Effector memory CD4-positive, alpha-beta T cell (primary cell): ENCODE measurements at regions not wholly inside any gene's neighbourhood (a gene's known extent, or its start where the extent isn't known, plus 50 kb on each side); places are given as distances from the start of the nearest gene placed in this dataset.

Experiments
- DNase-seq, 3 donors: peaks; one replicate each; pipeline ENCODE4 v3.0.0-alpha.2; 2020
- H3K27ac ChIP-seq: 2 replicates; pipeline ENCODE4 v1.7.0; 2013; ENCODE audit warnings: mild to moderate bottlenecking, low read length, moderate library complexity; ENCODE audit not compliant: insufficient read depth, poor library complexity, severe bottlenecking
- H3K27me3 ChIP-seq: replicated peaks from 2 replicates; pipeline ENCODE4 v1.7.0; 2013; ENCODE audit warnings: mild to moderate bottlenecking, low read length; ENCODE audit not compliant: insufficient read depth, control insufficient read depth, poor library complexity, severe bottlenecking
- H3K36me3 ChIP-seq: 2 replicates; pipeline ENCODE4 v1.7.0; 2013; ENCODE audit warnings: mild to moderate bottlenecking, low read length, moderate library complexity; ENCODE audit not compliant: control insufficient read depth, insufficient read depth
- H3K4me1 ChIP-seq: 2 replicates; pipeline ENCODE4 v1.7.0; 2013; ENCODE audit warnings: low read length, mild to moderate bottlenecking; ENCODE audit not compliant: control insufficient read depth, insufficient read depth, poor library complexity, severe bottlenecking
- H3K4me3 ChIP-seq: 2 replicates; pipeline ENCODE4 v1.7.0; 2013; ENCODE audit warnings: low read length, low read depth, mild to moderate bottlenecking; ENCODE audit not compliant: insufficient read depth, poor library complexity, severe bottlenecking
- H3K9me3 ChIP-seq: 2 replicates; pipeline ENCODE4 v1.7.0; 2013; ENCODE audit warnings: mild to moderate bottlenecking, low read length, moderate library complexity; ENCODE audit not compliant: control insufficient read depth

DNA sequence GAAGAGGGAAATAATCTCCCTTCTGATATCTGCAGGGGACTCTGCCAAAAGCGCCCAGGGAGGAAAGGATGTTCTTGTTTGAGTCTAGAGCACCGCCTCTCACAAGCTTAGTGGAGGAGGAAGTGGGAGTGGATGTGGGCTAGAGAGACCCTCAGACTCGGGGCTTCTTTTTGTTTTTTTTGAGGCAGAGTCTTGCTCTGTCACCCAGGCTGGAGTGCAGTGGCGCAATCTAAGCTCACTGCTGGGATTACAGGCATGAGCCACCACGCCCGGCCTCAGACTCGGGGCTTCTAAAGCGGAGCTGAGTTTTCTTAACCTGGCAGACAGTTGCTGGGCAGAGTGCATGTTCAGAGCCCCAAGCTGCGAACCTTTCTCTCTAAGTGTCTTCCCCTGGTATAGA is 310.8 kb downstream of the BMP7 start:
- no peaks in the 10 kb centered on the region for H3K36me3 ChIP-seq
- H3K4me1 ChIP-seq = no peaks in the 10 kb centered on the region
- H3K27me3 ChIP-seq = peaks cover 3% of the 10 kb centered on the region
- H3K4me3 ChIP-seq = no peak overlapping the region
- no peak overlapping the region for H3K27ac ChIP-seq
- DNase-seq = no peak
- no peaks in the 10 kb centered on the region for H3K9me3 ChIP-seq

DNA sequence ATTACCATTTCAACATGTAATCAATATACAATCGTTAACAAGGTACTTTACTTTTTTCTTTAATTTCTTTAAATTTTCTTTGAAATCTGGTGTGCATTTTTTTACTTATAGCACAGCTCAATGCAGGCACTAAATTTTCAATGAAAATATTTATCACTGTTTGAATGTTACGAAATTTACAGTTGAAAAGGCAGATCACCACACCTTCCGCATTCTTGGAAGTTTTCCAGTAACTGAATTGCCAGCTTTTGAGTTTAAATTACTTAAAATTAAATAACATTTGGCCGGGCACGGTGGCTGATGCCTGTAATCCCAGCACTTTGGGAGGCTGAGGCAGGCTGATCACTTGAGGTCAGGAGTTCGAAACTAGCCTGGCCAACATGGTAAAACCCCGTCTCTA is 309.9 kb downstream of the BMP7 start:
- Histone ChIP-seq H3K36me3 (no peaks in the 10 kb centered on the region), H3K27me3 (peaks cover 3% of the 10 kb centered on the region), H3K9me3 (no peaks in the 10 kb centered on the region), H3K4me3 (no peak overlapping the region), H3K4me1 (no peaks in the 10 kb centered on the region), H3K27ac (no peak overlapping the region)
- no peak for DNase-seq

DNA sequence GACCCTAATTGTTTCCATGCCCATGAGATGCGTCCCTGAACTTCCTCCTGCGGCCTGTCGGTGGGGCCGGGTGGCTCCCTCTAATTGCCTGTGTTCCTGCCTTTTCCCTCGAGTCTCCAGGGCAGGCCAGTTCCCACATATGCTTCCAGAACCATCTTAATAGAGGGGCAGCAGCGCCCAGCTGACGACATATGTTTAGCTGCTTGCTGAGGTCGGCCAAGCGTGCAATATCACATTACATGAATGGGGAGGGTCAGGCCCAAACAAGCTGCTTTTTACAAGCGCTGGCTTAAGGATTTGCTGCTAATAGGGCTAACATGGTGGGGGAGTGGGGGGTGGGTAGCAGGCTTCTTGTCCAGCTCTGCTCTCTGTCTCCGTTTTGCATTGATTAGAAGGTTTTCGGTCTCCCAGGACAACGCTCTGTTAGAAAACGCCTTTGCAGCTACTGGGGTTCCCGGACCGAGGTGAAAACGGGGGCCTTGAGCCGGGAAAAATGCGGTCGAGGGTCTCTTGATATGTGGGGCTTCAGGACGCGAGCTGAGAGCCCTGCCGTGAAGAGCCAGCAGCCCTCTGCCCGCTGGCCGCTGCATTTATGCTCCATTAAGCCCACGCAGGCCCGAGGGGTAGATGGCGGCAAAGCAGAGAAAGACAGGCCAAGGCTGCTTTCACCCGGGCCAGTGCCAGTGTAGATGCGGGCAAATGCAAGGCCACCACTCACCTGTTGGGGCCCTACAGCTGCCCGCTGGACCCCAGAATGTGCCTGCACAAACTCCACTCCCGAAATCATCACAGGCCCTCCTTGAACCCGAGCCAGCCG is 308.5 kb downstream of the BMP7 start:
- no peaks in the 10 kb centered on the region for H3K4me1 ChIP-seq
- no peaks in the 10 kb centered on the region for H3K9me3 ChIP-seq
- H3K4me3 ChIP-seq = no peak overlapping the region
- no peak overlapping the region for H3K27ac ChIP-seq
- peaks cover 3% of the 10 kb centered on the region for H3K27me3 ChIP-seq
- no peaks in the 10 kb centered on the region for H3K36me3 ChIP-seq
- no peak for DNase-seq

DNA sequence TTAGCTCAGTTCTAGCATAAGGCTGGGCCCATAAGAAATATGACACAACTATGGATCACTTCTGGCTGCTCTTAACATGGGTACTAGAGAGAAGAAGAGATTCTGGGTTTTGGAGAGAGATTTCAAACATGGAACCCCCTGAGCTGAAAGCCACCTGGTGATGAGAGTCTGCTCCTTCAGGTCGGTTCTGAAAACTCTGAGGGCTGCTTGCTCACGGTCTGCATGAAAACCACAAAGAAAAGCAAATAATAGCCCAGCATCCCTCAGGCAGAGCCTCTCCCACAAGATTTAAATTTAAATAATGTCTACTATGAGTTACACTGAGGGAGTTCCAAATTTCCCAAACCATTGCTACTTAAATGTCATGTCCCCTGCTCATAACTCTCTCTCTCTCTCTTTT is 301.5 kb downstream of the BMP7 start:
- Histone ChIP-seq H3K4me1 (no peaks in the 10 kb centered on the region), H3K4me3 (no peak overlapping the region), H3K27ac (no peak overlapping the region), H3K9me3 (no peaks in the 10 kb centered on the region), H3K36me3 (no peaks in the 10 kb centered on the region), H3K27me3 (no peaks in the 10 kb centered on the region)
- DNase-seq = no peak

DNA sequence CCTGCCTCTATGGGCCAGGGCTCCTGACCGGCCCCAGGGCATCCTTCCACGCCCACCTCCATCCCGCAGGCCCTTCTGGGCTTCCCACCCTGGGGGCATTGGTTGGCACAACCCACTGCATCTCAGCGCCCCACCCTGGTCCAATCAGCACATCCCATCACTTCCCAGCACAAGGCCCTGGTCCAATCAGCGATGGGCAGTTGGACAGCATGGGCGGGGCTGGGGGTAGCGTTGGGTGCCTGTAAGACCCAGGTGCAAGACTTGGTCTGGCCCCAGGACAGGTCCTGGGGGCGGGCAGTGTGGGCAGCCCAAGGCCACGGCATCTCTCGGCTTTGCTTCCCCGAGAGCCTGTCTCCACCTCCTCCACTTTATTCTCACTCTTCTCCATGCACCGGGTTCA is 298.5 kb downstream of the BMP7 start:
- Histone ChIP-seq H3K36me3 (no peaks in the 10 kb centered on the region), H3K9me3 (no peaks in the 10 kb centered on the region), H3K4me3 (no peak overlapping the region), H3K27me3 (peaks cover 2% of the 10 kb centered on the region), H3K4me1 (no peaks in the 10 kb centered on the region), H3K27ac (no peak overlapping the region)
- no peak for DNase-seq

DNA sequence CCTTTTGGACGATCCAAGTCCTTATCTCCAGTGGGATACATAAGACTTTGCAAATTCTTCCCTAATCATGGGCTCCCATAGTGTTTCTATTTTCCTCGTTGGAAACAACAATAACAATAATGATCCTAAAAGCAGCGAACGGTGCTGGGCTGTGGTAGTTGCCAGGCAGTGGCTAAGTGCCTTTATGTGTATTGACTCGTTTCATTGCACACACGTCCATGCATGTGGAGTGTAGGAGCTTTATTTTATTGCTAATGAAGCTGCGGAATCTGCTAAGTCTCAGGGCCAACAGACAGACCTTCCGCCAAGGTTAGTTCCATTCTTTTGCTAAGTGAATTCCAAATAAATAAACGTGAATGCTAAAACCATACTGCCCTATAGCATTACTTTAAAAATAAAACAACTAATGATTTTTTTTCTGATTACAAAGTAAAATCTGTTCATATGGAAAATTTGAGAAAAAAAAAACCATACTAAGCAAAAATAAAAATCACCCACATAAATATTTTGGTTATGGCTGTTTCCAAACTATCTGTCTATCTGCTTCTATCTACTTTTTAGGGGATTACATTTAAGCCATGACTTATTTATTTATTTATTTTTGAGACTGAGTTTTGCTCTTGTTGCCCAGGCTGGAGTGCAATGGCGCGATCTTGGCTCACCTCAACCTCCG is 297.9 kb downstream of the BMP7 start:
- no peak for DNase-seq

DNA sequence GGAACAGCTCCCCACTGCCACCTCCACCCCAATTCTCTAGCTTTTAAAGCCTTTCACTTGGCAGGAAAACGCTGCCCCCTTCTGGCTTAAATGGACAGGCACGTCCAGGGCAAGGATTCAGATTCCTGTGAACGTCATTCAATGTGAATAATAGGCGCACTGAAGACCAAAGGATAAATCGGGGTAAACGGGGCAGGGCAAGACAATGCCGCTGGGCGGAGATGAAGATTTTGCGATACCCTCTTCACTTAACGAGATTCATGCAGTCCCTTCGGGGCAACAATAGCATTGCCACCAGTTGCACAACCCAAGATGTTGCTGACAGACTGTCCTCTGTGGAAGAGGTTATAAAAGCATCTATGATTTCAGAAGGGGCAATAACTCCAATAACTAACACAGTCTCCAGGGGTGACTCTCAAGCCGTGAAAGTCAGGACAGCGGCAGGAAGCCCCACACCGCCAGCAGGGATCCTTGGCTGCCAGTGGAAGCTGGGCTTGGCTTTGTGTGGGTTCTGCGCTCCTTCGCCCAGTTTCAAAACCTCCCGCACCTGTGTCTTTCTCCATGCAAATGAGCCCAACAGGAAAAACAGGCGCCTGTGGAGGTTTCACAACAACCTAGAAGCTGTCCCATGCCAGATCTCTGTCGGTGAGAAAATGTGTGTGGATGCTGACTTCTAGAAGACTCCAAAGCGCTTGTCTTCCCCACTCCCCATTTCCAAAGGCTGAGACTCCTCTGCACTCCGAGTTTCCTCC is 291.8 kb downstream of the BMP7 start:
- no peaks in the 10 kb centered on the region for H3K9me3 ChIP-seq
- no peak for DNase-seq
- peaks cover 7% of the 10 kb centered on the region for H3K27me3 ChIP-seq
- no peaks in the 10 kb centered on the region for H3K36me3 ChIP-seq
- no peak overlapping the region for H3K27ac ChIP-seq
- H3K4me3 ChIP-seq = no peak overlapping the region
- no peaks in the 10 kb centered on the region for H3K4me1 ChIP-seq

More for the DNA sequence above, 297.9 kb downstream of the BMP7 start:
- H3K9me3 ChIP-seq = no peaks in the 10 kb centered on the region
- H3K27ac ChIP-seq = no peak overlapping the region
- no peaks in the 10 kb centered on the region for H3K4me1 ChIP-seq
- H3K36me3 ChIP-seq = no peaks in the 10 kb centered on the region
- H3K27me3 ChIP-seq = peaks cover 4% of the 10 kb centered on the region
- H3K4me3 ChIP-seq = no peak overlapping the region

DNA sequence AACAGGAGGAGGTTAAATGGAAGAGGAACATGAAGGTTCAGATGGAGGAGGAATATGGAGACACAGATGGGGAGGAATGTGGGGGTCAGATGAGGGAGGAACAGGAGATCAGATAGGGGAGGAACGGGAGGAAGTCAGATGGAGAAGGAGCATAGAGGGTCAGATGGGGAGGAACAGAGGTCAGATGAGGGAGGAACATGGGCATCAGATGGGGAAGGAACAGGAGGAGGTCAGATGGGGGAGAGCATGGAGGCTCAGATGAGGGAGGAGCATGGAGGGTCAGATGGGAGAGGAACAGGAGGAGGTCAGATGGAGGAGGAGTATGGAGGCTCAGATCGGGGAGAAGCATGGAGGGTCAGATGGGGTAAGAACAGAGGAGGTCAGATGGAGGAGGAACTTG is 290.6 kb downstream of the BMP7 start:
- Histone ChIP-seq H3K27ac (no peak overlapping the region), H3K9me3 (no peaks in the 10 kb centered on the region), H3K4me3 (no peak overlapping the region), H3K27me3 (peaks cover 7% of the 10 kb centered on the region), H3K4me1 (no peaks in the 10 kb centered on the region), H3K36me3 (no peaks in the 10 kb centered on the region)
- no peak for DNase-seq

DNA sequence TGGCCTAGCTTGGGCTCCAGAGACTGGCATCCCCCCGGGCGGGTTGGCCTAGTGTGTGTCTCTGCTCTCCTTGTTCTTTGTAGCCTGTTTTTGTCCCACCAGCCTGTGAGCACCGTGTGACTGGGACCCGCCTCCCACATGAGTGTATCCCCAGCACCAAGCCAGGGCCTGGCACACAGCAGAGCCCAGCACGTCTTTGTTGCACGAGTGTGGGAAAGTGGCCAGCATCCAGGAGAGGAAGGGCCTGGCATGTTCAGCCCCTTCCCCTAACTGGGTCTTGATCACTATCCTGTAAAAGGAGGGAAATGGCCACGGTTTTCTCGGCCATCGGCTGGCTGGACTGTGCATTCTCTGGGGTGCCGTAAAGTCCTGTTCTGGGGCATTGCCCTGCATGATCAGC is 290.1 kb downstream of the BMP7 start:
- no peaks in the 10 kb centered on the region for H3K36me3 ChIP-seq
- H3K27me3 ChIP-seq = peaks cover 7% of the 10 kb centered on the region
- no peak for DNase-seq
- H3K4me3 ChIP-seq = no peak overlapping the region
- no peaks in the 10 kb centered on the region for H3K9me3 ChIP-seq
- H3K27ac ChIP-seq = no peak overlapping the region
- H3K4me1 ChIP-seq = no peaks in the 10 kb centered on the region

DNA sequence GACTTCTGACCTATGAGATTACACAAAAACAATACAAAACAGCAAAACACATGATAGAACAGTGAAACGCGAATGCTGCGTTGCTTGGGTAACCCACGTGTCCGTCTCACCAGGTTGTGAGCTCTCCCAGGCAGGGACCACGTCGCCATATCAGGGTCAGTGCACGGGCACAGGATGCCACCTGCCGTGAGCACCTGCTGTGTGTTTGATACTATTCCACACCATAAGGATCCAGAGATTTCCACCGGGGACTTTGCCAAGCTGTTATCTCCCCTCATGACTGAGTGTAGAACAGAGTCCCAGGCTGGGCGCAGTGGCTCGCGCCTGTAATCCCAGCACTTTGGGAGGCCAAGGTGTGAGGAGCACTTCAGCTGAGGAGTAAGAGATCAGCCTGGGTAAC is 288.0 kb downstream of the BMP7 start:
- no peak for DNase-seq
- no peaks in the 10 kb centered on the region for H3K4me1 ChIP-seq
- no peak overlapping the region for H3K27ac ChIP-seq
- no peaks in the 10 kb centered on the region for H3K9me3 ChIP-seq
- H3K27me3 ChIP-seq = peaks cover 3% of the 10 kb centered on the region
- no peaks in the 10 kb centered on the region for H3K36me3 ChIP-seq
- no peak overlapping the region for H3K4me3 ChIP-seq
